ENCODE measurements at regions not wholly inside any gene's neighbourhood (a gene's known extent, or its start where the extent isn't known, plus 50 kb on each side); places are given as distances from the start of the nearest gene placed in this dataset.
A peak's percentile ranks its signal among the peaks of the same experiment; 100 is the strongest.

DNA sequence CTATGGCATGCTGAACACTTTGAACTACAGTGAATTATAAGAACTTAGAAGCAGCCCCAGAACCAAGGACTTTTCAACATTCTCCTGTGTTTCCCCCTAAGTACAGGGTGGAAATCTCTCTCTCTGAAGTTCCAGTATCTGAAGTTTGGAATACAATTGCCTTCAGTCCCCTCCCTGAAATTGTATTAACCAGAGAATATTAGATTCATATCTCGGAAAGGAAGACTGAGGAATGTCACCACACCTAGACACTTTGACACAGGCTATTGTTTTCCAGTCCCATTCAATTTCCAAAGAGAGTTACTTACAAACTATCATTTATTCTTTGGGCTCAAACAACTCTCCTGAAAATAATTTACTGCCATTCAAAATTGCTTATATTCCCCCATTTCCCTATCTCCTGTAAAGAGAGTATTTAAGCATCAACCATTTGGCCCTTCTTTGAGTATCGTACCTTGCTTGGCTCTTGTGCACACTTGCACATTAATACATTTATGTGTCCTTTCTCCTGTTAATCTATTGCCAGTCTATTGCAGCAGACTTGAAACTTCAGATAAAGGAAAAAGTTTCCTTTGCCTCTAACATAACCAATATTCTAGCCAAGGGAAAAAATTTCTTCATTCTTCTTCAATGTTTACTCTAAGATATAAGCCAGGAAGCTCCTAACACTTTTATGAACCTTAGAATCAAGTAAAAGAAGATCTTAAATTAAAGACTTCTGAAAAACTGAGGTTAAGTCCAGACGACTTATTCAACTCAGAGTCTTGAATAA, 402.4 kb upstream of the DDI1 start:
- H3K4me1 ChIP-seq (replicated peaks in 1 of 2): peaks cover 0 to 11% of the 10 kb centered on the region in 2 donors
- ATAC-seq (replicated peaks in 6 of 8): no peak
- H3K27ac ChIP-seq: no peak overlapping the region
- 75 to 100% (median 86%) methylated on average over 1 to 3 of the region's 3 CpGs for WGBS, 10 experiments
- H3K4me3 ChIP-seq: no peak overlapping the region
- in situ Hi-C loops (cut with MboI; ENCODE audit: low pct_unique_long_range_greater_than_20kb in 2 of 9, low sequenced_read_pairs in 9 of 9, unreplicated experiment in 9 of 9): no loop called here

DNA sequence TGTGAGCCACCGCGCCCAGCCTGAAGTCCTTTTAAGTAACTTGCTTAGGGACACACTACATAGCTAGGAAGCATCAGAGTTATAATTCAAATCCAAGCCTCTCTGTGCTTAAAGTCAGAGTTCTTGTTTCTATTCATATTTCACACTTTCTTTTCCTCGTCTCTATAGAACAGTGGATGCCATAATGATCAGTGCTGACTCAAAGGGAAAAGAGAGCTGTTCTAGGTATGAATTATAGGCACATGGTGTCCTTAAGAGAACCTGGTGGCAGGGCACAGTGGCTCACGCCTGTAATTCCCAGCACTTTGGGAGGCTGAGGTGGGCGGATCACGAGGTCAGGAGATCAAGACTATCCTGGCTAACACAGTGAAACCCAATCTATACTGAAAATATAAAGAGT, 400.2 kb upstream of the DDI1 start:
- peaks cover 0 to 11% of the 10 kb centered on the region in 2 donors for H3K4me1 ChIP-seq (replicated peaks in 1 of 2)
- H3K4me3 ChIP-seq: no peak overlapping the region
- in situ Hi-C loops (cut with MboI; ENCODE audit: low pct_unique_long_range_greater_than_20kb in 2 of 9, low sequenced_read_pairs in 9 of 9, unreplicated experiment in 9 of 9): no loop called here
- WGBS, 10 experiments: 56 to 100% (median 81%) methylated on average over 1 to 6 of the region's 6 CpGs; no CpG with 5 or more reads in 3 of the 10 experiments
- ATAC-seq (replicated peaks in 6 of 8): no peak
- no peak overlapping the region for H3K27ac ChIP-seq

DNA sequence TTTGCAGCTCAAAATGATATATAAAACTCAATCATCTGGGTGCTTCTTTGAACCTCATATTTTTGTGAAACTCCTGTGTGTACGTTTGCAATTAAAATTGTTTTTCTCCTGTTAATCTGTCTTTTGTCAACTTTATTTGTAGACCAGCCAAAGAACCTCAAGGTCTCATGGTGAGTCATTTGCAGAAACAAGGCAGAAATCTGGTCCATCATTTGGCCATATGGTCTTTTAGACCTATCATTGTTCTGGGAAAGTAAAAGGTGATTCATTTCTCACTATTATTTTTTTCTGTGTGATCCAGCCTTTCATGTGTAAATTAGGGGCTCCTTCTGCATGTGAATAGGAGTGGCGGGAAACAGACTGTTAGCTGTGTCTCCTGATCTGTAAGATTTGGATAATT, 399.1 kb upstream of the DDI1 start:
- peaks cover 0 to 11% of the 10 kb centered on the region in 2 donors for H3K4me1 ChIP-seq (replicated peaks in 1 of 2)
- H3K27ac ChIP-seq: no peak overlapping the region
- 0 to 100% (median 41%) methylated on average over 1 to 2 of the region's 2 CpGs for WGBS, 10 experiments
- no peak overlapping the region for H3K4me3 ChIP-seq
- in situ Hi-C loops (cut with MboI; ENCODE audit: low pct_unique_long_range_greater_than_20kb in 2 of 9, low sequenced_read_pairs in 9 of 9, unreplicated experiment in 9 of 9): no loop called here
- peak in 6 of 8 experiments; percentile 43 to 77 (median 66) for ATAC-seq (replicated peaks in 6 of 8)

DNA sequence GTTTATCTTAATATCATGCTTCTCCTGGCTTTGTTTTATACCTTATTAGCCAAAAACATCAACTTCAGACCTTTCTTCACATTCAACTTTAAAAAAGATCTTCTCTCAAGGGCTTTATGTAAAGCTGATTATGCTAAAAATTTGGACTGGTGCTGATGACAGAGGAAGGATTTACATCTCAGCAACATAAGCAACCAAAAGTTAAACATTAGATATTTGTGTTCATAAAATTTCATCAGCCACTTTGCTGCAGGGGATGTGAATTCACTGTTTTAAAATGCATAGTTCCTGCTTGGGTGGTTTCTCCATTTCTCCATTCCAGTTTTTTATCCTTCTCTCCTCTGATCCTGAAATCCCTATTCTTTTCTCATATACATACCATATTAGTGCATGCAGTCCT, 398.6 kb upstream of the DDI1 start:
- Histone ChIP-seq H3K4me1 (replicated peaks in 1 of 2) (peaks cover 0 to 11% of the 10 kb centered on the region in 2 donors), H3K27ac (no peak overlapping the region), H3K4me3 (no peak overlapping the region)
- ATAC-seq (replicated peaks in 6 of 8): peak in 3 of 8 experiments; percentile 61 to 78 (median 76)
- in situ Hi-C loops (cut with MboI; ENCODE audit: low pct_unique_long_range_greater_than_20kb in 2 of 9, low sequenced_read_pairs in 9 of 9, unreplicated experiment in 9 of 9): no loop called here

DNA sequence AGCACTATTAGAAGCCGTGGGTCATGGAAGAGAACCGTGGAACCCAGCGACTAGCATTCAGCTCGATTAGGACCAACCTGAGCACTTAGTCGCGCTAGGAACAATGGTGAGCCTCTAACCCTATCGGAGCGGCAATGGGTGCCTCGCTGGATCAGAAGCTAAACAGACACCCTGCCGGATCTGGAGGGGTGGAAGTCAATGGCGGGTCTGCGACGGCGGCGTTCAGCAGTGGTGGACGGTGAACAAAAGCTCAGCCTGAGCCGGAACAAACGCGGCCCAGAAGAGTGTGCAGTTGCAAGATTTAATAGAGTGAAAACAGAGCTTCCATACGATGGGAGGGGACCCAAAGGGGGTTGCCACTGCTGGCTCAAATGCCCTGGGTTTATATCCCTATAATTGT, 391.8 kb upstream of the DDI1 start:
- ATAC-seq (replicated peaks in 6 of 8): no peak
- WGBS, 10 experiments: 58 to 100% (median 94%) methylated on average over 1 to 18 of the region's 20 CpGs; no CpG with 5 or more reads in 3 of the 10 experiments
- Histone ChIP-seq H3K4me3 (no peak overlapping the region), H3K4me1 (replicated peaks in 1 of 2) (no peaks in the 10 kb centered on the region), H3K27ac (no peak overlapping the region)
- in situ Hi-C loops (cut with MboI; ENCODE audit: low pct_unique_long_range_greater_than_20kb in 2 of 9, low sequenced_read_pairs in 9 of 9, unreplicated experiment in 9 of 9): no loop called here

DNA sequence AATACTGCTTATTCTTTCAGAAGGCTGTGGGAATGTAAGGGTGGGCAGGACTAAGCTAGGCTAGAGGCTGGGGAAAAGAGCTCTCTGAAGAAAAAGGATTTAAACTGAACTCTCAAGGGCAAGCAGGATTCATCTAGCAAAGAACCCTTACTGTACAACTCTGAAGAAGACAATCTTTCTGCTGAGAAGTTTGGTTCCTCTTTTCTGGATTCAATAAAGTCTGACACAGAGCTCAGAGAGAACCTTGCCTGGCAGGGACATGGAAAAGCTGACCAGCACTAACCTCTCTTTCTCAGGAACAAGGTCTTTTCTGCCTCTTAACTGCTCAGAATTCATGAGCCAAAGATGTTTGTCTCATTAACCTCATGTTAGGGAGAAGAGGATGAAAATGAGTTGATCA, 388.4 kb upstream of the DDI1 start:
- in situ Hi-C loops (cut with MboI; ENCODE audit: low pct_unique_long_range_greater_than_20kb in 2 of 9, low sequenced_read_pairs in 9 of 9, unreplicated experiment in 9 of 9): no loop called here
- Histone ChIP-seq H3K27ac (no peak overlapping the region), H3K4me3 (no peak overlapping the region), H3K4me1 (replicated peaks in 1 of 2) (no peaks in the 10 kb centered on the region)
- no peak for ATAC-seq (replicated peaks in 6 of 8)

DNA sequence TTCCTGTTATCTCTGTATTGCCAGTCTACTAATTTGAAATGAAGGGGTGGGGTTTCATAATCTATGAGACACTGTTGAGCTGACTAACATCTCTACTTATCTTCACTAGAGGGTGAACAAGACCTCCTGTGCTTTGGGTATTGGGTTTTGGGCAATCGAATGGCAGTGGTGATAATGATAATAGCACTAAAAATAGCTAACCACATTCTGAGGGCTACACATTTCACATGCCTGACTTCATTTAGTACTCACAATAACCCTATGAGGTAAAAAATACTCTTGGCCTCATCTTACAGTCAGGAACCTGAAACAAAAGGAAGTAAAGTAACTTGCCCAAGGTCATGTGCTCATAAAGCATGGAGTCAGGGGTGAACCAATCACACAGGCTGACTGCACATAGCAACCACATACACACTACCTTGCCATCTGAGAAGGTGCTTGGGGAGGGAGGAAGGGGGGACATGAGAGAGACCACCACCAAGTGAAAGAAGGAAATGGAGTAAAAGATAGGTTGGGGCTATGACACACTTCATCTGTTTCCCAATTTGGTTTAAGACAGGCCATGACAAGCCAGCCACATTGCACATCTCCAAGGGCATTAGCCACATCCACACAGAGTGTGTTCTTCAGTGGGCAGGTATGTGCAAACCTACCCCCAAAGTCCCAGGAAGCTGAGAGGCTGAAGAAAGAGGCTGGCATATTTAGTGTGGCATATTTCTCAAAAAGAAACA, 387.6 kb upstream of the DDI1 start:
- no peaks in the 10 kb centered on the region for H3K4me1 ChIP-seq (replicated peaks in 1 of 2)
- no peak overlapping the region for H3K4me3 ChIP-seq
- ATAC-seq (replicated peaks in 6 of 8): no peak
- 17 to 89% (median 83%) methylated on average over 1 of the region's 1 CpG; no CpG with 5 or more reads in 4 of the 10 experiments for WGBS, 10 experiments
- in situ Hi-C loops (cut with MboI; ENCODE audit: low pct_unique_long_range_greater_than_20kb in 2 of 9, low sequenced_read_pairs in 9 of 9, unreplicated experiment in 9 of 9): no loop called here
- H3K27ac ChIP-seq: no peak overlapping the region

DNA sequence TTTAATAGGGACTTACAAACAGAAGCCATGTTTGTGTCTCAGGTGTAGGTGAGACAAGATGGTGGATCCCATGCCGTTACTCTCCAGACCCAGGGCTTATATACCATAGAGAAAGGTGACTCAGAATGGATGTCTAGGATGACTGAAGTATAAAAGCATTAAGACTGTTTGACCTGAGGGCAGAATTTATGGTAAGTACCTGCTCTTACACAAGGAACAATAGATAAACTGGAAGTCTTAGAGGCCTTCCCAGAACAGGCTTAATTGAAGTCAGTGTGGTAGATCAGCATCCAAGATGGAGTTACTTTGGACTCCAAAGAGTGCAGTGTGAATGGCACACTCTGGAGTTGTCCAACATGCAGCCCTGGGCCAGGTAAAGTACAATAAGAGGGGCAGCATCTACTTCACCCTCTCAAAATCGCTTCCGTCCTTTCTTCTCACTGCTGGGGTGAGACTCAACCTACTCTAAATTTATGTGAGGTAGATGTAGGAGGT, 387.0 kb upstream of the DDI1 start:
- 94 to 100% (median 100%) methylated on average over 1 to 3 of the region's 3 CpGs; no CpG with 5 or more reads in 2 of the 10 experiments for WGBS, 10 experiments
- no peaks in the 10 kb centered on the region for H3K4me1 ChIP-seq (replicated peaks in 1 of 2)
- no peak for ATAC-seq (replicated peaks in 6 of 8)
- H3K27ac ChIP-seq: no peak overlapping the region
- no peak overlapping the region for H3K4me3 ChIP-seq
- in situ Hi-C loops (cut with MboI; ENCODE audit: low pct_unique_long_range_greater_than_20kb in 2 of 9, low sequenced_read_pairs in 9 of 9, unreplicated experiment in 9 of 9): no loop called here

DNA sequence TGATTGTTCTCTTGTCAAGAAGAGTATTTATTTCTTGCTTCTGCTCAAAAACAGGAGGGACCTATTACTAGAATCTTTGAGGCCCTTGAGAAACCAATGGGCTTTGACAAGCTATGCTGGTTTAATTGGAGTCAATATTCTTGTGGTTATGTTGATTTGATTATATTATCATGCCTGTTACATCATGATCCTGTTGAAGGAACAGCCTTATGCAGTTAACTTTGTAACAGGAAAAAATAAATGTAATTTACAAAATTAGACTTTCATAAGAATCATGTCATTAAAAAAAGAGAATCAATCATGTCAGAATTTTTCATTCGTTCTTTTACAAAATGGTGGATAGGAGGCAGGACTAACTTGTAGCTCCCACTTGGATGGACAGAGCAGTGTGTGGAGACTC, 386.1 kb upstream of the DDI1 start:
- no peak overlapping the region for H3K4me3 ChIP-seq
- peak in 1 of 8 experiments; percentile 39 for ATAC-seq (replicated peaks in 6 of 8)
- in situ Hi-C loops (cut with MboI; ENCODE audit: low pct_unique_long_range_greater_than_20kb in 2 of 9, low sequenced_read_pairs in 9 of 9, unreplicated experiment in 9 of 9): no loop called here
- H3K4me1 ChIP-seq (replicated peaks in 1 of 2): no peaks in the 10 kb centered on the region
- 57 to 89% (median 83%) methylated on average over 1 of the region's 1 CpG; no CpG with 5 or more reads in 6 of the 10 experiments for WGBS, 10 experiments
- no peak overlapping the region for H3K27ac ChIP-seq

DNA sequence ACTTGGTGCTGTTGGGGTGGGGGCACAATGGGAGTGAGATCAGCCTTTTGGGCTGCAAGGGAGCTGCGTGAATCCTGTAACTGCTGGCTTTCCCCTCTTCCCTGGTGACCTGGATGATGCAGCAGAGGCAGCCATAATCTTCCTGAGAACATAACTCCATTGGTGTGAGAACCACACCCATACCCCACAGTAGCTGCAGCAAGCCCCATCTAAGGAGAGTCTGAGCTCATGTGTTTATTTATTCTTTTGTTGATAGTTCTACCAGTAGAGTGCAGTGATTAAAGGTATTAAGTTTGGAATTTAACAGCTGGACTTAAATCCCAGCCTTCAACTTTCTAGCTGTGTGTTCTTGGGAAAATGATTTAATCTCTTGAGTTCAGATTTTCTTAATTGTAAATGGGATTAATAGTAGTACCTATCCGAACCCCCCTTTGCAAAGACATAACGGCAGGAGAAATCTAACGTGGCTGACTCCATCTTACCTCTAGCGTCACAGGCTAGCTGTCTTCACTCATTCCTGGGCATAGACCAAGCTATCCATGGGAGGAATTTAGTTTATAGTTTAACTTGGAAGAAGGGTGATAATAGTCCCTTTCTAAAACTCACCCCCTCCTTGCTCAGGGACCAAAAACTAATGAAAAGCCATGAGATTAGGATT, 385.0 kb upstream of the DDI1 start:
- 78 to 100% (median 88%) methylated on average over 1 to 4 of the region's 5 CpGs; no CpG with 5 or more reads in 3 of the 10 experiments for WGBS, 10 experiments
- Histone ChIP-seq H3K27ac (no peak overlapping the region), H3K4me3 (no peak overlapping the region), H3K4me1 (replicated peaks in 1 of 2) (no peaks in the 10 kb centered on the region)
- in situ Hi-C loops (cut with MboI; ENCODE audit: low pct_unique_long_range_greater_than_20kb in 2 of 9, low sequenced_read_pairs in 9 of 9, unreplicated experiment in 9 of 9): no loop called here
- no peak for ATAC-seq (replicated peaks in 6 of 8)

DNA sequence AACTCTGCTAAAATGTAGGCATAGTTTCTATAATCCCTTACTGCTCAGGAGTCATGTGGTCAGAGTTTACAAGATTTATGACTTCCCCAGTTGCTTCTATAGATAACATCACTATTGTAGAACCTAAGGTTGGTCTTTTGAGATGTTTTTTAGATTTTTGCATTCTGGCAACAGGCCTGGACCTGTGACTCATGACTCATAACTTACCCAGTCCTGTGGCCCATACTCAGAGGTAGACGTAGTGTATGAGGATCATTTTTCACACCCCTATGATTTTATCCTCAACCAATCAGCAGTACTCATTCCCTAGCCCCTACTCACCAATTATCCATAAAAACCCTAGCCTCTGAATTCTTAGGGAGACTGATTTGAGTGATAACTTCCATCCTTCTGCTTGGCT, 384.4 kb upstream of the DDI1 start:
- no peaks in the 10 kb centered on the region for H3K4me1 ChIP-seq (replicated peaks in 1 of 2)
- ATAC-seq (replicated peaks in 6 of 8): peak in 2 of 8 experiments; percentile 35 to 52
- H3K27ac ChIP-seq: no peak overlapping the region
- 0 to 100% (median 40%) methylated on average over 1 of the region's 1 CpG; no CpG with 5 or more reads in 6 of the 10 experiments for WGBS, 10 experiments
- H3K4me3 ChIP-seq: no peak overlapping the region
- in situ Hi-C loops (cut with MboI; ENCODE audit: low pct_unique_long_range_greater_than_20kb in 2 of 9, low sequenced_read_pairs in 9 of 9, unreplicated experiment in 9 of 9): no loop called here

DNA sequence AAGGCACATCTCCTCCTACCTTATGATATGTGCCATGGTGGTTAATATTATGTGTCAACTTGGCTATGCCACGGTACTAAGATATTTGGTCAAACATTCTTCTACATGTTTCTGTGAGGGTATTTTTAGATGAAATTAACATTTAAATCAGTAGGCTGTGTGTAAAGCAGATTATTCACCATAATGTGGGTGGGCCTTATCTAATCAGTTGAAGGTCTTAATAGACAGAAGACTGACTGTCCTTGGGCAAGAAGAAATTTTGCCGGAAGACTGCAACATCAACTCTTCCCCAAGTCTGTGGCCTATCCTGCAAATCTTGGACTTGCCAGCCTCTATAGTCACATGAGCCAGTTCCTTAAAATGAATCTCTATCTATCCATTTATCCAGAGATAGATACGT, 380.1 kb upstream of the DDI1 start:
- ATAC-seq (replicated peaks in 6 of 8): no peak
- peaks cover 0 to 6% of the 10 kb centered on the region in 2 donors for H3K4me1 ChIP-seq (replicated peaks in 1 of 2)
- in situ Hi-C loops (cut with MboI; ENCODE audit: low pct_unique_long_range_greater_than_20kb in 2 of 9, low sequenced_read_pairs in 9 of 9, unreplicated experiment in 9 of 9): no loop called here
- no peak overlapping the region for H3K4me3 ChIP-seq
- H3K27ac ChIP-seq: no peak overlapping the region
- WGBS, 10 experiments: 91 to 100% (median 98%) methylated on average over 1 to 3 of the region's 3 CpGs; no CpG with 5 or more reads in 1 of the 10 experiments

DNA sequence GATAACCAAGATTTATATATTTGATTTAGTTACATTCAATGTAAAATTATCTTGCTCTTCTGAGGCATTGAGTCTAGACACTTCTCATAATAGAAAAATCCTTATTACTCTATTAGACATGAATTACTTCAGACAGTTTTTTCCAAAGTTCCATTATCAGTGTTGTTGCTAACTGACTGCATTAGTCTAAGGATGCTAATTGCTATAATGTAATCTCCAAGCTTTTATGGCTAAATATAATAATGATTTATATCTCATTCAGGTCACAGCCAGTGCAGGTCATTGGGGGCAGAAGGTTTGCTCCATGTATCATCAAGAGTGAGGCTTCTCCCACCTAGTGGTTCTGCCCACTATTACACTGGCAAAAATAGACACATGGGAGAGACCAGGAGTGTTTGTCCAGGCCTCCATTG, 377.2 kb upstream of the DDI1 start:
- Histone ChIP-seq H3K4me3 (no peak overlapping the region), H3K27ac (no peak overlapping the region), H3K4me1 (replicated peaks in 1 of 2) (peaks cover 0 to 6% of the 10 kb centered on the region in 2 donors)
- in situ Hi-C loops (cut with MboI; ENCODE audit: low pct_unique_long_range_greater_than_20kb in 2 of 9, low sequenced_read_pairs in 9 of 9, unreplicated experiment in 9 of 9): no loop called here
- peak; percentile 55 to 96 (median 89) for ATAC-seq (replicated peaks in 6 of 8)

Measured in motor neuron (in vitro differentiated cells).